ENCODE measurements at regions not wholly inside any gene's neighbourhood (a gene's known extent, or its start where the extent isn't known, plus 50 kb on each side); places are given as distances from the start of the nearest gene placed in this dataset.

- H3K27ac ChIP-seq (ENCODE audit: low read length), result no peak overlapping the region
- no peak for DNase-seq
- H3K36me3 ChIP-seq (ENCODE audit: control insufficient read depth, insufficient read depth, low read length), result no peaks in the 10 kb centered on the region
- no CpG with 5 or more reads among the region's 2 CpGs for WGBS (ENCODE audit: insufficient coverage, low lambda C conversion rate)
- no peaks in the 10 kb centered on the region for H3K27me3 ChIP-seq (ENCODE audit: control insufficient read depth, insufficient read depth, low read length)
- no peaks in the 10 kb centered on the region for H3K4me1 ChIP-seq (ENCODE audit: control insufficient read depth, insufficient read depth, low read length)
- H3K4me3 ChIP-seq (ENCODE audit: low read length), result no peak overlapping the region
- peaks cover 5% of the 10 kb centered on the region for H3K9me3 ChIP-seq (ENCODE audit: control insufficient read depth, low read depth, low read length)
Observed at GRCh38 chr5:9724707-9725106, 94.6 kb upstream of the TAS2R1 start.

GRCh38 chr5:9722601-9723180, 92.5 kb upstream of the TAS2R1 start:
- Histone ChIP-seq H3K4me1 (ENCODE audit: control insufficient read depth, insufficient read depth, low read length) (no peaks in the 10 kb centered on the region), H3K9me3 (ENCODE audit: control insufficient read depth, low read depth, low read length) (peaks cover 5% of the 10 kb centered on the region), H3K27ac (ENCODE audit: low read length) (no peak overlapping the region), H3K27me3 (ENCODE audit: control insufficient read depth, insufficient read depth, low read length) (no peaks in the 10 kb centered on the region), H3K36me3 (ENCODE audit: control insufficient read depth, insufficient read depth, low read length) (no peaks in the 10 kb centered on the region), H3K4me3 (ENCODE audit: low read length) (no peak overlapping the region)
- DNase-seq, result no peak
- no CpG with 5 or more reads among the region's 4 CpGs for WGBS (ENCODE audit: insufficient coverage, low lambda C conversion rate)

GRCh38 chr5:9721161-9721560, 91.0 kb upstream of the TAS2R1 start:
- H3K9me3 ChIP-seq (ENCODE audit: control insufficient read depth, low read depth, low read length), result peaks cover 5% of the 10 kb centered on the region
- WGBS (ENCODE audit: insufficient coverage, low lambda C conversion rate), result no CpG with 5 or more reads among the region's 2 CpGs
- H3K4me1 ChIP-seq (ENCODE audit: control insufficient read depth, insufficient read depth, low read length), result no peaks in the 10 kb centered on the region
- no peaks in the 10 kb centered on the region for H3K36me3 ChIP-seq (ENCODE audit: control insufficient read depth, insufficient read depth, low read length)
- no peak for DNase-seq
- no peak overlapping the region for H3K27ac ChIP-seq (ENCODE audit: low read length)
- H3K4me3 ChIP-seq (ENCODE audit: low read length), result no peak overlapping the region
- no peaks in the 10 kb centered on the region for H3K27me3 ChIP-seq (ENCODE audit: control insufficient read depth, insufficient read depth, low read length)

- no peak for DNase-seq
- 80% methylated on average over 1 of the region's 5 CpGs for WGBS (ENCODE audit: insufficient coverage, low lambda C conversion rate)
- H3K4me1 ChIP-seq (ENCODE audit: control insufficient read depth, insufficient read depth, low read length), result no peaks in the 10 kb centered on the region
- H3K27me3 ChIP-seq (ENCODE audit: control insufficient read depth, insufficient read depth, low read length), result no peaks in the 10 kb centered on the region
- H3K27ac ChIP-seq (ENCODE audit: low read length), result no peak overlapping the region
- H3K4me3 ChIP-seq (ENCODE audit: low read length), result no peak overlapping the region
- no peaks in the 10 kb centered on the region for H3K36me3 ChIP-seq (ENCODE audit: control insufficient read depth, insufficient read depth, low read length)
- H3K9me3 ChIP-seq (ENCODE audit: control insufficient read depth, low read depth, low read length), result peaks cover 5% of the 10 kb centered on the region
Observed at GRCh38 chr5:9720361-9720760, 90.2 kb upstream of the TAS2R1 start.

- Histone ChIP-seq H3K27me3 (ENCODE audit: control insufficient read depth, insufficient read depth, low read length) (no peaks in the 10 kb centered on the region), H3K9me3 (ENCODE audit: control insufficient read depth, low read depth, low read length) (no peaks in the 10 kb centered on the region), H3K27ac (ENCODE audit: low read length) (no peak overlapping the region), H3K4me1 (ENCODE audit: control insufficient read depth, insufficient read depth, low read length) (no peaks in the 10 kb centered on the region), H3K4me3 (ENCODE audit: low read length) (no peak overlapping the region), H3K36me3 (ENCODE audit: control insufficient read depth, insufficient read depth, low read length) (no peaks in the 10 kb centered on the region)
- DNase-seq, result no peak
- 20% methylated on average over 1 of the region's 5 CpGs for WGBS (ENCODE audit: insufficient coverage, low lambda C conversion rate)
Observed at GRCh38 chr5:9716838-9717281, 86.7 kb upstream of the TAS2R1 start.

- WGBS (ENCODE audit: insufficient coverage, low lambda C conversion rate), result no CpG with 5 or more reads among the region's 5 CpGs
- no peak for DNase-seq
- Histone ChIP-seq H3K27me3 (ENCODE audit: control insufficient read depth, insufficient read depth, low read length) (no peaks in the 10 kb centered on the region), H3K27ac (ENCODE audit: low read length) (no peak overlapping the region), H3K4me1 (ENCODE audit: control insufficient read depth, insufficient read depth, low read length) (no peaks in the 10 kb centered on the region), H3K4me3 (ENCODE audit: low read length) (no peak overlapping the region), H3K36me3 (ENCODE audit: control insufficient read depth, insufficient read depth, low read length) (no peaks in the 10 kb centered on the region), H3K9me3 (ENCODE audit: control insufficient read depth, low read depth, low read length) (no peaks in the 10 kb centered on the region)
Observed at GRCh38 chr5:9715891-9716335, 85.8 kb upstream of the TAS2R1 start.

GRCh38 chr5:9713959-9714586, 83.9 kb upstream of the TAS2R1 start:
- DNase-seq, result no peak
- Histone ChIP-seq H3K4me3 (ENCODE audit: low read length) (no peak overlapping the region), H3K4me1 (ENCODE audit: control insufficient read depth, insufficient read depth, low read length) (no peaks in the 10 kb centered on the region), H3K27me3 (ENCODE audit: control insufficient read depth, insufficient read depth, low read length) (no peaks in the 10 kb centered on the region), H3K27ac (ENCODE audit: low read length) (no peak overlapping the region), H3K9me3 (ENCODE audit: control insufficient read depth, low read depth, low read length) (no peaks in the 10 kb centered on the region), H3K36me3 (ENCODE audit: control insufficient read depth, insufficient read depth, low read length) (no peaks in the 10 kb centered on the region)
- WGBS (ENCODE audit: insufficient coverage, low lambda C conversion rate), result no CpG with 5 or more reads among the region's 4 CpGs

- H3K9me3 ChIP-seq (ENCODE audit: control insufficient read depth, low read depth, low read length), result no peaks in the 10 kb centered on the region
- WGBS (ENCODE audit: insufficient coverage, low lambda C conversion rate), result 25% methylated on average over 2 of the region's 4 CpGs
- no peaks in the 10 kb centered on the region for H3K27me3 ChIP-seq (ENCODE audit: control insufficient read depth, insufficient read depth, low read length)
- DNase-seq, result no peak
- H3K36me3 ChIP-seq (ENCODE audit: control insufficient read depth, insufficient read depth, low read length), result no peaks in the 10 kb centered on the region
- H3K4me3 ChIP-seq (ENCODE audit: low read length), result no peak overlapping the region
- H3K4me1 ChIP-seq (ENCODE audit: control insufficient read depth, insufficient read depth, low read length), result no peaks in the 10 kb centered on the region
- no peak overlapping the region for H3K27ac ChIP-seq (ENCODE audit: low read length)
Observed at GRCh38 chr5:9713356-9713755, 83.2 kb upstream of the TAS2R1 start.

- no peaks in the 10 kb centered on the region for H3K27me3 ChIP-seq (ENCODE audit: control insufficient read depth, insufficient read depth, low read length)
- no peak overlapping the region for H3K27ac ChIP-seq (ENCODE audit: low read length)
- no CpG with 5 or more reads among the region's 8 CpGs for WGBS (ENCODE audit: insufficient coverage, low lambda C conversion rate)
- H3K4me3 ChIP-seq (ENCODE audit: low read length), result no peak overlapping the region
- H3K36me3 ChIP-seq (ENCODE audit: control insufficient read depth, insufficient read depth, low read length), result no peaks in the 10 kb centered on the region
- no peak for DNase-seq
- H3K4me1 ChIP-seq (ENCODE audit: control insufficient read depth, insufficient read depth, low read length), result no peaks in the 10 kb centered on the region
- no peaks in the 10 kb centered on the region for H3K9me3 ChIP-seq (ENCODE audit: control insufficient read depth, low read depth, low read length)
Observed at GRCh38 chr5:9712911-9713310, 82.8 kb upstream of the TAS2R1 start.

GRCh38 chr5:9712506-9712905, 82.4 kb upstream of the TAS2R1 start:
- WGBS (ENCODE audit: insufficient coverage, low lambda C conversion rate), result no CpG with 5 or more reads among the region's 4 CpGs
- no peak overlapping the region for H3K4me3 ChIP-seq (ENCODE audit: low read length)
- H3K4me1 ChIP-seq (ENCODE audit: control insufficient read depth, insufficient read depth, low read length), result no peaks in the 10 kb centered on the region
- no peaks in the 10 kb centered on the region for H3K36me3 ChIP-seq (ENCODE audit: control insufficient read depth, insufficient read depth, low read length)
- H3K27me3 ChIP-seq (ENCODE audit: control insufficient read depth, insufficient read depth, low read length), result no peaks in the 10 kb centered on the region
- no peak overlapping the region for H3K27ac ChIP-seq (ENCODE audit: low read length)
- H3K9me3 ChIP-seq (ENCODE audit: control insufficient read depth, low read depth, low read length), result no peaks in the 10 kb centered on the region
- DNase-seq, result no peak

GRCh38 chr5:9710069-9710468, 79.9 kb upstream of the TAS2R1 start:
- Histone ChIP-seq H3K27ac (ENCODE audit: low read length) (no peak overlapping the region), H3K36me3 (ENCODE audit: control insufficient read depth, insufficient read depth, low read length) (no peaks in the 10 kb centered on the region), H3K9me3 (ENCODE audit: control insufficient read depth, low read depth, low read length) (no peaks in the 10 kb centered on the region), H3K4me3 (ENCODE audit: low read length) (no peak overlapping the region), H3K4me1 (ENCODE audit: control insufficient read depth, insufficient read depth, low read length) (no peaks in the 10 kb centered on the region), H3K27me3 (ENCODE audit: control insufficient read depth, insufficient read depth, low read length) (no peaks in the 10 kb centered on the region)
- 100% methylated on average over 1 of the region's 1 CpG for WGBS (ENCODE audit: insufficient coverage, low lambda C conversion rate)
- DNase-seq, result no peak
